PFSK-1 (cell line): ENCODE measurements at regions not wholly inside any gene's neighbourhood (a gene's known extent, or its start where the extent isn't known, plus 50 kb on each side); places are given as distances from the start of the nearest gene placed in this dataset.

Source experiments
- TAF1 ChIP-seq: IDR thresholded peaks from 2 replicates; pipeline ENCODE4 v1.6.1; 2012; ENCODE audit warnings: low read length, control low read depth, borderline replicate concordance; ENCODE audit not compliant: insufficient read depth
- TF ChIP-seq, protein P1 (sequence below), 2 experiments: IDR thresholded peaks; 2 replicates each; pipeline versions ENCODE4 v1.6.1 to v1.8.0; 2011 to 2012; ENCODE audit warnings: low read depth in 2 of 2, low read length in 2 of 2, control low read depth in 1 of 2, inconsistent platforms in 1 of 2, mild to moderate bottlenecking in 1 of 2, moderate library complexity in 1 of 2; ENCODE audit not compliant: insufficient read depth in 1 of 2

DNA sequence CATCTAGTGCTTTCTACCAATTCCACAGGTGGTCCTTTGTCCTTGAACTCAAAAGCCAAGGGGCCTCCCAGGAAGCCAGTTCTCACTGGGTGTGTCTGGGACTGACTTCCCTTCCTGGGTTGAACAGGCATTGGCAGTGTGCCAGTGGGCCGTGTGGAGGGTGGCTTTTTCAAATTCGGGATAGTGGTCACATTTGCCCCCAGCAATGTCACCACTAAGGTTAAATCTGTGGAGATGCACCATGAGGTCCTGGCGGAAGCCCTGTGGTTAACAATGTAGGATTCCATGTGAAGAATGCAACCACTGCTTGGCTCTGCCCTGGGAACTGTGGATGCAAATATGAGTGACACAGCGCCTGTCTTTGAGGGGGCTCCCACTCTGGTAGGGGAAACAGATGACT is 53.2 kb upstream of the MTNR1B start:
- TF ChIP-seq TAF1 = no peak
- TF ChIP-seq, protein P1, sequence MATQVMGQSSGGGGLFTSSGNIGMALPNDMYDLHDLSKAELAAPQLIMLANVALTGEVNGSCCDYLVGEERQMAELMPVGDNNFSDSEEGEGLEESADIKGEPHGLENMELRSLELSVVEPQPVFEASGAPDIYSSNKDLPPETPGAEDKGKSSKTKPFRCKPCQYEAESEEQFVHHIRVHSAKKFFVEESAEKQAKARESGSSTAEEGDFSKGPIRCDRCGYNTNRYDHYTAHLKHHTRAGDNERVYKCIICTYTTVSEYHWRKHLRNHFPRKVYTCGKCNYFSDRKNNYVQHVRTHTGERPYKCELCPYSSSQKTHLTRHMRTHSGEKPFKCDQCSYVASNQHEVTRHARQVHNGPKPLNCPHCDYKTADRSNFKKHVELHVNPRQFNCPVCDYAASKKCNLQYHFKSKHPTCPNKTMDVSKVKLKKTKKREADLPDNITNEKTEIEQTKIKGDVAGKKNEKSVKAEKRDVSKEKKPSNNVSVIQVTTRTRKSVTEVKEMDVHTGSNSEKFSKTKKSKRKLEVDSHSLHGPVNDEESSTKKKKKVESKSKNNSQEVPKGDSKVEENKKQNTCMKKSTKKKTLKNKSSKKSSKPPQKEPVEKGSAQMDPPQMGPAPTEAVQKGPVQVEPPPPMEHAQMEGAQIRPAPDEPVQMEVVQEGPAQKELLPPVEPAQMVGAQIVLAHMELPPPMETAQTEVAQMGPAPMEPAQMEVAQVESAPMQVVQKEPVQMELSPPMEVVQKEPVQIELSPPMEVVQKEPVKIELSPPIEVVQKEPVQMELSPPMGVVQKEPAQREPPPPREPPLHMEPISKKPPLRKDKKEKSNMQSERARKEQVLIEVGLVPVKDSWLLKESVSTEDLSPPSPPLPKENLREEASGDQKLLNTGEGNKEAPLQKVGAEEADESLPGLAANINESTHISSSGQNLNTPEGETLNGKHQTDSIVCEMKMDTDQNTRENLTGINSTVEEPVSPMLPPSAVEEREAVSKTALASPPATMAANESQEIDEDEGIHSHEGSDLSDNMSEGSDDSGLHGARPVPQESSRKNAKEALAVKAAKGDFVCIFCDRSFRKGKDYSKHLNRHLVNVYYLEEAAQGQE (IDR thresholded peaks at IDR 0.05; ENCODE audit: insufficient read depth in 1 of 2, low read depth in 2 of 2, low read length in 2 of 2) = no peak
